Sigmoid colon (tissue), 6 donors: ENCODE measurements at regions not wholly inside any gene's neighbourhood (a gene's known extent, or its start where the extent isn't known, plus 50 kb on each side); places are given as distances from the start of the nearest gene placed in this dataset.

ENCODE experiments used
- DNase-seq: peaks from one replicate; pipeline ENCODE4 v3.0.0-alpha.2; 2019
- H3K27ac ChIP-seq, 4 donors: fragments of 200-600 bp; sonication (generic); one replicate each; pipeline ENCODE4 v1.5.1; 2016 to 2019; ENCODE audit warnings: mild to moderate bottlenecking in 1 of 4
- H3K27me3 ChIP-seq, 3 donors: fragments of 200-600 bp; sonication (generic); one replicate each; pipeline ENCODE4 v1.5.1; 2019; ENCODE audit warnings: mild to moderate bottlenecking in 1 of 3
- H3K36me3 ChIP-seq, 4 donors: fragments of 200-600 bp; sonication (generic); one replicate each; pipeline ENCODE4 v1.5.1; 2016 to 2019
- H3K4me1 ChIP-seq, 4 donors: fragments of 200-600 bp; sonication (generic); one replicate each; pipeline ENCODE4 v1.5.1; 2017 to 2019
- H3K4me3 ChIP-seq, 4 donors: fragments of 200-600 bp; sonication (generic); one replicate each; pipeline ENCODE4 v1.5.1; 2017 to 2019; ENCODE audit warnings: mild to moderate bottlenecking in 2 of 4, moderate library complexity in 1 of 4
- H3K9me3 ChIP-seq, 4 donors: fragments of 200-600 bp in 3 of 4; sonication (generic) in 3 of 4; one replicate each; pipeline versions ENCODE4 v1.5.1 to v1.6.1; 2013 to 2019
- EP300 ChIP-seq, 4 donors: sonication (generic); formaldehyde crosslinking; IDR thresholded peaks; one replicate each; pipeline ENCODE4 v1.6.1; 2017; ENCODE audit warnings: antibody characterized with exemption in 4 of 4
- POLR2A ChIP-seq, 2 donors: fragments of 450-650 bp; IDR thresholded peaks; one replicate each; pipeline ENCODE4 v1.6.1; 2016; ENCODE audit warnings: antibody characterized with exemption in 2 of 2, mild to moderate bottlenecking in 2 of 2, moderate library complexity in 2 of 2
- POLR2AphosphoS5 ChIP-seq, 4 donors: sonication (generic); formaldehyde crosslinking; IDR thresholded peaks; one replicate each; pipeline ENCODE4 v1.6.1; 2017; ENCODE audit warnings: antibody characterized with exemption in 4 of 4
- WGBS, 2 donors: extraction: QIAGEN DNeasy Blood & Tissue Kit; methylation state at CpG; one replicate each; pipeline ENCODE4 v1.1.7; 2013; 5-methylcytosine and 5-hydroxymethylcytosine counted together
- intact Hi-C: fragments of 100-400 bp; cut with DNase I; formaldehyde crosslinking; loops from one replicate; pipeline ENCODE4 v1.15.1; 2023
- TF ChIP-seq, protein P1 (sequence below), 4 experiments: fragments of 450-650 bp in 3 of 4; fragments of 200-600 bp in 1 of 4; IDR thresholded peaks; one replicate each; pipeline ENCODE4 v1.5.1; 2016 to 2019; ENCODE audit warnings: antibody characterized with exemption in 4 of 4, mild to moderate bottlenecking in 3 of 4, moderate library complexity in 2 of 4
- donor health status: healthy with polysubstance abuse.
- donor health status: healthy.

GRCh38 chr6:81969814-81970213, 217.3 kb upstream of the TENT5A start:
- Histone ChIP-seq H3K27ac (no peak overlapping the region), H3K9me3 (peaks cover 0 to 4% (median 0%) of the 10 kb centered on the region in 4 donors), H3K27me3 (no peaks in the 10 kb centered on the region), H3K4me1 (no peaks in the 10 kb centered on the region), H3K36me3 (no peaks in the 10 kb centered on the region), H3K4me3 (no peak overlapping the region)
- DNase-seq: no peak
- WGBS, 2 donors: 91 to 95% methylated on average over 16 of the region's 16 CpGs
- intact Hi-C loops: no loop called here
- no peak for TF ChIP-seq EP300 (IDR thresholded peaks at IDR 0.05)
- TF ChIP-seq POLR2AphosphoS5 (IDR thresholded peaks at IDR 0.05): no peak
- no peak for TF ChIP-seq POLR2A (IDR thresholded peaks at IDR 0.05)
- TF ChIP-seq, protein P1, sequence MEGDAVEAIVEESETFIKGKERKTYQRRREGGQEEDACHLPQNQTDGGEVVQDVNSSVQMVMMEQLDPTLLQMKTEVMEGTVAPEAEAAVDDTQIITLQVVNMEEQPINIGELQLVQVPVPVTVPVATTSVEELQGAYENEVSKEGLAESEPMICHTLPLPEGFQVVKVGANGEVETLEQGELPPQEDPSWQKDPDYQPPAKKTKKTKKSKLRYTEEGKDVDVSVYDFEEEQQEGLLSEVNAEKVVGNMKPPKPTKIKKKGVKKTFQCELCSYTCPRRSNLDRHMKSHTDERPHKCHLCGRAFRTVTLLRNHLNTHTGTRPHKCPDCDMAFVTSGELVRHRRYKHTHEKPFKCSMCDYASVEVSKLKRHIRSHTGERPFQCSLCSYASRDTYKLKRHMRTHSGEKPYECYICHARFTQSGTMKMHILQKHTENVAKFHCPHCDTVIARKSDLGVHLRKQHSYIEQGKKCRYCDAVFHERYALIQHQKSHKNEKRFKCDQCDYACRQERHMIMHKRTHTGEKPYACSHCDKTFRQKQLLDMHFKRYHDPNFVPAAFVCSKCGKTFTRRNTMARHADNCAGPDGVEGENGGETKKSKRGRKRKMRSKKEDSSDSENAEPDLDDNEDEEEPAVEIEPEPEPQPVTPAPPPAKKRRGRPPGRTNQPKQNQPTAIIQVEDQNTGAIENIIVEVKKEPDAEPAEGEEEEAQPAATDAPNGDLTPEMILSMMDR (IDR thresholded peaks at IDR 0.05): no peak

- no peak for TF ChIP-seq POLR2A (IDR thresholded peaks at IDR 0.05)
- TF ChIP-seq, protein P1 (IDR thresholded peaks at IDR 0.05): no peak
- TF ChIP-seq EP300 (IDR thresholded peaks at IDR 0.05): no peak
- no peak for TF ChIP-seq POLR2AphosphoS5 (IDR thresholded peaks at IDR 0.05)
- 88 to 89% methylated on average over 2 of the region's 2 CpGs for whole genome bisulfite sequencing, 2 donors
- no peak for DNase-seq
- no peaks in the 10 kb centered on the region for H3K4me1 ChIP-seq
- H3K36me3 ChIP-seq: no peaks in the 10 kb centered on the region
- no peak overlapping the region for H3K4me3 ChIP-seq
- no peak overlapping the region for H3K27ac ChIP-seq
- intact Hi-C loops: no loop called here
- H3K27me3 ChIP-seq: no peaks in the 10 kb centered on the region
- H3K9me3 ChIP-seq: no peaks in the 10 kb centered on the region
Measured at GRCh38 chr6:81969011-81969410, 216.5 kb upstream of the TENT5A start.

GRCh38 chr6:81966968-81967367, 214.5 kb upstream of the TENT5A start:
- Histone ChIP-seq H3K4me1 (no peaks in the 10 kb centered on the region), H3K27me3 (no peaks in the 10 kb centered on the region), H3K36me3 (no peaks in the 10 kb centered on the region), H3K27ac (no peak overlapping the region), H3K4me3 (no peak overlapping the region), H3K9me3 (no peaks in the 10 kb centered on the region)
- 84 to 85% methylated on average over 2 of the region's 2 CpGs for WGBS, 2 donors
- TF ChIP-seq, protein P1 (IDR thresholded peaks at IDR 0.05): no peak
- TF ChIP-seq POLR2A (IDR thresholded peaks at IDR 0.05) (no peak), EP300 (IDR thresholded peaks at IDR 0.05) (no peak), POLR2AphosphoS5 (IDR thresholded peaks at IDR 0.05) (no peak)
- no peak for DNase-seq
- intact Hi-C loops: no loop called here

GRCh38 chr6:81962198-81962597, 209.7 kb upstream of the TENT5A start:
- H3K27me3 ChIP-seq: no peaks in the 10 kb centered on the region
- DNase-seq: no peak
- WGBS, 2 donors: 92% methylated on average over 3 of the region's 3 CpGs
- TF ChIP-seq, protein P1 (IDR thresholded peaks at IDR 0.05): no peak
- TF ChIP-seq POLR2AphosphoS5 (IDR thresholded peaks at IDR 0.05) (no peak), POLR2A (IDR thresholded peaks at IDR 0.05) (no peak), EP300 (IDR thresholded peaks at IDR 0.05) (no peak)
- no peak overlapping the region for H3K4me3 ChIP-seq
- intact Hi-C loops: no loop called here
- no peaks in the 10 kb centered on the region for H3K4me1 ChIP-seq
- H3K36me3 ChIP-seq: no peaks in the 10 kb centered on the region
- H3K27ac ChIP-seq: no peak overlapping the region
- no peaks in the 10 kb centered on the region for H3K9me3 ChIP-seq

DNA sequence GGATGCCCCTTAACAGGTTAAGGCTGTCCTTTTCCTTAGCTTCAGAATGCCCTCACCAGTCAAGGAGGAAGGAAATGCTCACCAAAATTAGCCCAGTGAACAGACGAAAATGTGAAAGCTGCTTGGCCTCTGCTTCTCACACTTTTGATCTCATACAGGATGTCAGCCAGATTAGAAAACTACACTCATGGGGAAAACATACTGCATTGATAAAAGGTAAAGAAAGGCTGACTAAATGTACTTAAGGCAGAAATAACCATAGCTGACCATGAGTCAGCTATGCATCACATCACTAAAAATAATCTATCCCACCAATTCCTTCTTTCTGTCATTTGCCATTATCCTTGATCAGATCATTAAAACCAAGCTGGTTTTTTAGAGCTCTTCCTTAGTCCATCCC, 198.4 kb upstream of the TENT5A start:
- Histone ChIP-seq H3K4me3 (no peak overlapping the region), H3K36me3 (no peaks in the 10 kb centered on the region), H3K4me1 (no peaks in the 10 kb centered on the region), H3K27me3 (no peaks in the 10 kb centered on the region), H3K9me3 (peaks cover 0 to 1% (median 0%) of the 10 kb centered on the region in 4 donors), H3K27ac (no peak overlapping the region)
- no peak for TF ChIP-seq POLR2A (IDR thresholded peaks at IDR 0.05)
- TF ChIP-seq EP300 (IDR thresholded peaks at IDR 0.05): no peak
- no peak for TF ChIP-seq POLR2AphosphoS5 (IDR thresholded peaks at IDR 0.05)
- TF ChIP-seq, protein P1 (IDR thresholded peaks at IDR 0.05): no peak
- DNase-seq: no peak
- intact Hi-C loops: no loop called here
- 25 to 53% methylated on average over 1 of the region's 1 CpG for WGBS, 2 donors
